ENCODE measurements at regions not wholly inside any gene's neighbourhood (a gene's known extent, or its start where the extent isn't known, plus 50 kb on each side); places are given as distances from the start of the nearest gene placed in this dataset.
A peak's percentile ranks its signal among the peaks of the same experiment; 100 is the strongest.

- DNase-seq, result no peak
Observed at GRCh38 chr10:14468023-14468441, 137.3 kb upstream of the FRMD4A start.

GRCh38 chr10:14466257-14466656 lies 135.5 kb upstream of the FRMD4A start:
- DNase-seq, result peak; percentile 61

DNA sequence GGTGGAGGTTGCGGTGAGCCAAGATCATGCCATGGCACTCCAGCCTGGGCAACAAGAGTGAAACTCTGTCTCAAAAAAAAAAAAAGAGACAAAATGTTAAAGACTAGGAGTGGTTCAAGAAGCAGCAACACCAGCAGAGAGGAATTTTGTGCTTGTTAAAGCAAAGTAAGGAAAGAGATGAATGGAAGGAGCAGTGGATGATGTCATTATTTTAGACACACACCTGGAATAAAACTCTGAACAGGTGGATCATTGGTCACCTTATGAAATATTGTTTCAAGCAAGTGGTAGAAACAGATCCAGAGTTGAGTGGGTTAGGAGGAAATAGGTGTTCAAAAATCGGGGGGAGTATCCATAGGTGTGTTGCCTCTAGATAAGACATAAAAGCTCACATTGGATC lies 129.7 kb upstream of the FRMD4A start:
- no peak for DNase-seq

DNA sequence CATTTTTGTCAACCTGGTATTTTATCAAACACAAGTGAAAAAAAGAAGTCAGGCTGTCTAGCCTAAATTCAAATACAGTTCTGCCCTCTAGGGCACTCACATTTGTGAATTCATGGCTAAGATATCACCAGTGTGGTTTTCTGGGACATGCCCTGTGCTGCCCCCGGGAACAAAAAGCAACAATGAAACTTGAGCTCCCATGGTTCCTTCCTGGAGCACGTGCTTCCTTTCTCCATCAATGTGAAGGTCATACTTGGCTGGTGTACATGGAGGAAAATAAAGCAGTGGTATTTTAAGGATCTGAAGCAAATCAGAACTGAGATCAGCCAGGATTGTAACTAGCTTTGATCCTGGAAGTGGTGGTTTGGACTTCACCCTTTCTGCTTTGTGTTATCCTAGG lies 128.9 kb upstream of the FRMD4A start:
- DNase-seq, result no peak

- DNase-seq, result no peak
Observed at GRCh38 chr10:14456870-14457266, 126.1 kb upstream of the FRMD4A start.

DNA sequence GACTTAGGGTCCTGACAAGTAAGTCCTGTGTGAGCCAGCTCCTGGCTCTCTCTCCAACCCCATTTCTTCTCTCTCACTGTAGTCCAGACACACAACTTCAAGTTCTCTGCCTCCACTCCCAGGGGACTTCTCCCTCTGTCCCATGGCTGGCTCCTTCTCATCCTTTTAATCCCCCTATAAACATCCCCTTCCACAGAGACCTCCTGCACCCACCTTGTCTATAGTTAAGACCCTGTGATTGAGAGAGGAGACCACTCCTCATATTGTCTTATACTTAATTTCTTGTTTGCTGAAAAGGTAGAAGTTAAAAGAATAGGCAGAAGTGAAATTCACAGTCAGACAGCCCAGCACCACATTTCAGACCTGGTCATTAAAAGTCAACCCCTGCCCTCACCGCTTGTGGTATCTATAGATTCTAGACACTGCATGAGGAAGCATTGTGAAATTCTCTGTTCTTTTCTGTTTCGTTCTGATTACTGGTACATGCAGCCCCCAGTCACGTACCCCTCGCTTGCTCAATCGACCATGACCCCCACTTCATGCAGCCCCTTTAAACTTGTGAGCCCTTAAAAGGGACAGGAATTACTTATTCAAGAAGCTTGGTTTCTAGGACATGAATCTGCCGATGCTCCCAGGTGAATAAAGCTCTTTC lies 125.6 kb upstream of the FRMD4A start:
- DNase-seq, result no peak

DNA sequence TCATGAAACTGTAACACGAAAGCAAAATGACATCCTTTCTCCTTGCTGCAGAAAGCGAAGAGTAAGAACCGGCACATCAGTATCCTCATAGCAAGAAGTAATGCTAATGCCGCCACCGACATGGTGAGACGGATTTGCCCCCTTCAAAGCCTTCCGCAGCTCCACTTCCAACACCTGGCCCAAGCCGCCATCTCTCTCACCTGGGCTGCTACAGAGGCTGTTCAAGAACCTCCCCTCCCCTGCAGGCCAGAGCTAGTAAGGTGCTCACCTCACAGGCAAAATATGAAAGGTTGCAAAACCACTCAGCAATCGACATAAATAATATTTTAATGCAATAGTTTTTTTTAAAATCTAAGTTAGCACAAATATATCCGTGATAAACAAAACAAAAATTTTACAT lies 123.9 kb upstream of the FRMD4A start:
- no peak for DNase-seq

- DNase-seq, result no peak
Observed at GRCh38 chr10:14454206-14454605, 123.5 kb upstream of the FRMD4A start.

GRCh38 chr10:14453593-14453992 lies 122.9 kb upstream of the FRMD4A start:
- no peak for DNase-seq

DNA sequence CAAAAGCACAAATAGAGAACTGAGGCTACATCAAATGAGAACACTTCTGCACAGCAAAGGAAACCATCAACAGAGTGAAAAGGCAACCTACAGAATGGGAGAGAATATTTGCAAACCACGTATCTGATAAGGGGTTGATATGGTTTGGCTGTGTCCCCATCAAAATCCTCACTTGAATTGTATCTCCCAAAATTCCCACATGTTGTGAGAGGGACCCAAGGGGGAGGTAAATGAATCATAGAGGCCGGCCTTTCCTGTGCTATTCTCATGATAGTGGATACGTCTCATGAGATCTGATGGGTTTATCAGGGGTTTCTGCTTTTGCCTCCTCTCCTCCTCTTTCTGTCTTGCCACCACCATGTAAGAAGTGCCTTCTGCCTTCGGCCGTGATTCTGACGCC lies 120.6 kb upstream of the FRMD4A start:
- DNase-seq, result no peak

- peak; percentile 73 for DNase-seq
Observed at GRCh38 chr10:14450041-14450491, 119.3 kb upstream of the FRMD4A start.

GRCh38 chr10:14449293-14449815 lies 118.6 kb upstream of the FRMD4A start:
- DNase-seq, result no peak

DNA sequence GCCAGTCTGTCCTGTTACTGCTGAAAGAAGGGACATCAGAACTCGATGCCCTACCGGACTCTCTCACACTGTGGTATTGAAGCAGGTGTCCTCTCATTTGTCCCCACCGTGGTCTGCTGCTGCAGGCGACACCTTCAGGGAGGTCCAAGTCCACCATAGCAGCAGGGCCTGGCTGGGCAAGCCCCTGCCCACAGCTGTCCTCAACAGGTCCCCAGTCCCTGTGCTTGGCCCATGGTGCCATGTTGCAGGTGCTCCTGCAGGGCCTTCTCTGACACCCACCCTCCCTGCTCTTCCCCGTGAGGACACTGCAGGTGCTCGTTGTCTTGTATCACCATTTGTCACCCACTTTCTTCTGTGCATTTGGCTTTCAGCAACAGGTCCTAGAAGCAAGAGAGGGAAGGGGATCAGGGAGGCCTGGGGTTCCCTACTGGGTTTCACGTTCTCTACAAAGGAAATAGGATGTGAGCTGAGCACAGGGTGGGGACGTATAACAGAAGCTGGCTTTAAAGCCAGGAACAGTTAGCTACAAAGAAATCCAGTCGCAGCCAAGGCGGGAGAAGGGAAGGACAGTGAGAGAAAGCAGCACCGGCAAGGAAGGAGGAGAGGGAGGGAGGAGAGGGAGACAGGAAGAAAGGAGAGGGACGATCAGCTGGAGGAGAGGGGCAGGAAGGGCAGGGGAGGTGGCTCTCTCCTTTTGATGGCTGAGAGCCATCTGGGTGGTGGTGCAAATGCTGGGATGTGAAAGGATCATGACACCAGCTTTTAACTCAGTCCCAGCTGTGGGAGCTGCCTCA lies 117.7 kb upstream of the FRMD4A start:
- no peak for DNase-seq

DNA sequence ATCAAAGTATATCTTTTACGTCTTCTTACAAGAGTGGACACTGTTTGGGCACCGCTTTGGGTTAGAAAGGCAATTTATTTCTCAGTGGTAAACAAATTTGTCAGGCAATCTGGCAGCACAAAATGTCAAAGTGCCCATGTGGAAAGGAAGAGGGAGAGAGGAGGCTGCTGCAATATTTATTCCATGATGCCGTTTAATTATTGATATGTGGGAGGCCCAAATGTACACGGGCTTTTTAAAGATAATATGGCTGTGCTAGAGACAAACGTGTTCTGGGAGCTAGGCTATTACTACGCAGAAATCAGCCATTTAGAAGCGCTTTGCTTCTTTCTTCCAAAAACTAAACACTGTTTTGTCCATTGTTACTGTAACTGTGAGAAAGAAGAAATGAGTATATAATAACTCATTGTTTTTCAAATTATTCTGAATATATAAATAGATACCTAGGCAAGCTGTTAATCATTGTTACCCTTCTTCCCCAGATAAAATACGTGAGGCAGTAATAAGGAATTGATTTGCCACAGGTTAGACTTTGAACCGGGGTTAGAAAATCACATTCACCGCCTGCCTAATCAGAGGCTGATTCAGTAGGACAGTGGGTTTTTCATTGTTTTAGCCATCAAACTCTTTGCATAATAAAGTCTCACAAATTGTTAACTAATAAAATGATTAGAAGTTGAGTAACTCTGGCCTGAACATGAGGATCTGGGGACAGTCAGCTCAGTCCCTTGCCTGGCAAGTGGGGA lies 116.5 kb upstream of the FRMD4A start:
- no peak for DNase-seq

DNA sequence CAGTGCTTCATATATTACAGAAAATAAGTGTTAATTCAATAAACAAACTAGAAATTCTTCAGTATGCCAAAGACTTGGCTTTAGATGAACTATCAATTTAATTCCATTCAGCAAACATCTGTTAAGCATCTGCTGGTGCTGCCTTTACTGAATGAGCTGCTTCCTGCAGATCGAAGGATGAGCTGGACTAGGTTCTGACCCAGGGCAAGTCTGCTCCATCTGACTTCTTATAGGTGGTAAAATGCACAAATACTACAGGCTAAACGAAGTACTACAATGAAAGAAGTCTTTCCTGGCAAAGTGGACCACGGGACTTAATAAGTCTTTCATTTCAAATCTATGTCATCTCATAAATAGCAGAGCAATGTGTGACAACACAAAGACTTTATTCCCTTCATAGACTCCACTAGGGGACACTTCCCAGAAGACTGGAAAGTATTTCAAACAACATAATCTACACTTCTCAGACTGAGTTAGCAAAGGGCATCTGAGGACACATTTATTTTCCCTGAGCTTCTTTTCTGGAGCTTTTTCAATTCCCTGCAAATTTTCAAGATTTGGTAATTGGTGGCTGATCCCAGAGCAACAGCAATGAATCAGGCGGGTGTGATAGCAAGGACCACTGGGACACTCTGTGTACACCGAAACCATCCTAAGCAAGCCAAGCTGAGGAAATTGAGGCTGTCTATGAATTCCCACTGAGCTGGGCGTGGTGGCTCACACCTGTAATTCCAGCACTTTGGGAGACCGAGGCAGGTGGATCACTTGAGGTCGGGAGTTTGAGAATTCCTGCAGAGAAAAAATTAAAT lies 108.9 kb upstream of the FRMD4A start:
- peak; percentile 15 for DNase-seq

GRCh38 chr10:14438576-14438975 lies 107.9 kb upstream of the FRMD4A start:
- DNase-seq, result no peak

DNA sequence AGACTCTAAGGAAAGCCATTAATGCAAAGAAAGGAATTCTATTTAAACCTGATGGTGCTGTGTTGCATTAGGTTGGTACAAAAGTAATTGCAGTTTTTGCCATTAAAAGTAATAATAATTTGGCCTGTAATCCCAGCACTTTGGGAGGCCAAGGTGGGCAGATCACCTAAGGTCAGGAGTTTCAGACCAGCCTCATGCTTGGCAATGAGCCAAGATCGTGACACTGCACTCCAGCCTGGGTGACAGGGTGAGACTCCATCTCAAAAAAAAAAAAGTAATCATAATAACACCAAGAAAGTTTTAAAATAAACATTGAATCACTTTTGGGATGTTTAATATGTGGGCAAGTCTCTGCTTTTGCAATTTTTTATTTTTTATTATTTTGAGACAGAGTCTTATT lies 107.3 kb upstream of the FRMD4A start:
- DNase-seq, result no peak

DNA sequence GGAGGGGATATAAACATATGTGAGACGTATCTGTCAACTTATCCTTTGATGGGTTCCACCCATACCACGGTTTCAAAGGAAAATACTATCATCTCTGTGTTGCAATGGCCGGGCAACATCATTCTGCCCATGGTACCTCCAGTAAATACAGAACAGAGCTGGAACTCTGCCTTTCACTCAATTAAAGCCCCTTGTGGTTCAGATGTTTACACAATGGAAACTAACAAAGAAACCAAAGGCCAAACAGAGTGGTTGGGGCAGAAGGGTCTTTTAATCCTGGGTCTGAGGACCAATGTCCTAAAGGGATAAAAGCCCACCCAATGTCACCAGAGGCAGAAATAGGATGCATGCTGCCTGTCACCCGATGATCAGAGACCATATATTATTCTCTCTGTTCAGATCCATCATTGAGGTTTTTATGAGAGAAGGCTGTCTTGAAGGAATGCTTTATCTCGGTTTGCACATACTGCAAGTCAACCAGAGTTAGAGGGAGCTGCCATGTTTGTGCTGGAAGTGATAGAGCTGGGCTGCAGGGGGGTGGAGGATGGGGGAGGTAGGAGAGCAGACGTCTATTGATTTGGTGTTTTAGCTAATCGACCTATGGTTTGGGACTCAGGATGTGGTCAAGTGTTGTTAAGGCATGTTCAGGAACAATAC lies 105.4 kb upstream of the FRMD4A start:
- no peak for DNase-seq

GRCh38 chr10:14433147-14433546 lies 102.4 kb upstream of the FRMD4A start:
- DNase-seq, result no peak

GRCh38 chr10:14431868-14432267 lies 101.1 kb upstream of the FRMD4A start:
- no peak for DNase-seq

- no peak for DNase-seq
Observed at GRCh38 chr10:14429043-14429700, 98.4 kb upstream of the FRMD4A start.

GRCh38 chr10:14425034-14425433 lies 94.3 kb upstream of the FRMD4A start:
- no peak for DNase-seq
